NCI-H524 treated with DMSO at 0.1 percent for 48 hours (cell line): ENCODE measurements at regions not wholly inside any gene's neighbourhood (a gene's known extent, or its start where the extent isn't known, plus 50 kb on each side); places are given as distances from the start of the nearest gene placed in this dataset.
"Not testable (repeated sequence)": the region's sequence is repeated elsewhere in the genome, so short reads cannot be mapped to it uniquely, and the experiment has no call there.

ENCODE experiments used
- DNase-seq: peaks from one replicate; lab custom pipeline; 2025; lab: John Stamatoyannopoulos, UW

DNA sequence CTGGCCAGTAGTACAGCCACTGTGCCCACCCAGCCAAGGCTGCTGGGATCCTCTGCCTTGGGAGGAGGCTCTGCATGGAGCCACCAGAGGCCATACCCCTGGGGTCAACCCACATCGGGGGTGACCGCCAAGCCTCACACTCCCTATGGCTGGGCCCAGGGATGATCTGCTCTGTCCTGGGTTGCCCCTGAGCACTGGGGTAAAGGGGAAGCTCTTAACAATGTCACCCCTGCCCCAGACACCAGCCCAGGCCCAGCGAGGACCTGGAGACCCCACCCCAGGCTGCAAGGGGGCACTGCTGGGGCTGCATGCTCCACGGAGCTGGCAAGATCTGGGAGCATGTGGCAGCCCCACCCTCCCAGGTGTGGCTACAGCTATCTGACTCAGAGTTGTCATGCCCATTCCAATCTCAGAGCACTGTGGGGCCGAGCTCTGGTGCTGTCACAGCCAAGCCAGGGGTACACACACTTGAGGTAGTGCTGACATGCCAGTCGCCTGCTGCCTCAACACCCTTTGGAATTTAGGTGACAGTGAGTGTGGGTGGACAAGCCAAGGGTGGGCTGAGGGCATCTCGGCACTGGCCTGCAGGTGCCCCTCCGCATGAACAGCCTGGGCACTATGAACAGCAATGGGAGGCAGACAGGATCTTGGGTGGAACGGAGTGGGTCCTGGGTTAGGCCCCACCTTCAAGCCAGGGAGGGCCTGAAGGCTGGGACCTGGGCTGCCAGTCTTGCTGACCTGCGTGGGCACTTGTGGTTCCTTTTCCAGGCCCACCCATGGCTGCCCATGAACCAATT lies 427.7 kb downstream of the LRRIQ3 start:
- no peak for DNase-seq

GRCh38 chr1:73766786-73767348 lies 431.1 kb downstream of the LRRIQ3 start:
- no peak for DNase-seq

DNA sequence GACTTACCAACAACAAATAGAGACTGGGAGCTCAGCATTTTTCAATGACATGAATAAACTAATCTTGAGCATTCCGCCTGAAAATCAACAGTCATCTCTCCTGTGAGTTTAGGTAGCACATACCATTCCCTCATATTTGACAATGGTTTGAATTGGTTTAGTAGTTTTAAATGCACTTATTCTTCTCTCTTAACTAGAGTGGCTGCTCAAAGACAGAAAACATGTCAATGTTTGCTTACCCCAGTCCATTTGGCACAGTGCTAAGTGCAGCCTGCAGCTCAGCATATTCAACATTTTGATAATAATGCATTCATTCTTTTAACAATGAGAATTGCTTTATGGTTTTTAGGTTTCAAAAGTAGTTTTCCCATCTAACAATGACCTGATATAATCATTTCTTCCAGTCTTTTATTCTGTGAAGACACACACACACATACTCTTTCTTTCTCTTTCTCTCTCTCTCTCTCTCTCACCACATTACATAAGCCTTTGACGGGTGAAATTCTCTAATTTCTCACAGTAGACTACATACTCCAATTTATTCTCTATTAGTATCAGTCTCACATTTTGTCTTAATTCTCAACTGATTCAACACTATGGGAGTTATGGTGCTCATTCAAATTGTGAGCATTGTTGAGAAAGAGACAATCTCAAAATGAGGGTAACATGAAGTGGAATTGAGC lies 432.3 kb downstream of the LRRIQ3 start:
- DNase-seq = no peak

DNA sequence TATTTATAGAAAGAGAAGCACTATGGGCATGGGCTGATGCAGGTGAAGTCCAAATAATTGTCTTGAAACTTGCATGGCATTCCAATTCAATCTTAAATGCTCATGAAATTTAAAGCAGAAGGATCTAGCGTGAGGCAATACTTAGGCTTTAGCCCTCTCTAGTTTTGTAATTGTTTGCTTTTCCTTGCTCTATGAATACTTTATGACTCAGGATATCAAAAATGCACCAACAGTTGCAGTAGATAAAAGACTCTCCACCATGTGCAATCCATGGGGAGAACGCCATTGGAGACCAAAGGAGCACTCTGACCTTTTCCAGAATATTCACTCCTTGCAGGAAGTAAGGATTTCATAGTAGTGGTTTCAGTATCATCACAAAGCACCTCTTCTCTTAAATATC lies 436.4 kb downstream of the LRRIQ3 start:
- no peak for DNase-seq

DNA sequence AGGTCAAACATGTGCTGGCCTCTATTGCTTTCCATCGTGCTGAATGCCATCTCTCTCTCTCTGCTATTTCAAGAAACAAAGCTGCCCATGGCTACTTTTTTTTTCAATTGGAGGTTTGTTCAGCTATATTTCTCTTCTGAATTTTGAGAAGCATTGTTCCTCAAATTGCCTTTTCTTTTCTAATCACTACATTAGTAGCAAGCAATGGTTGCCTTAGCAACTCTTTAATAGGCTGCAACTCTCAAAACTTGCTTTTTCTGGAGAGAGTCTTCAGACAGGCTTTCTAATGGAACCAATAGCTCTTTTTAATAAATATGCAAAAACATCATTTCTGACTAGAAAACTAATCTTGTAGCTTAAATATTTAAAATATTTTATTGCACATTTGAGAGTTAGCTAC lies 439.0 kb downstream of the LRRIQ3 start:
- no peak for DNase-seq

- no peak for DNase-seq
Measured at GRCh38 chr1:73756817-73757216, 441.2 kb downstream of the LRRIQ3 start.

GRCh38 chr1:73755649-73756048 lies 442.3 kb downstream of the LRRIQ3 start:
- peak; percentile 85 for DNase-seq

- DNase-seq = no peak
Measured at GRCh38 chr1:73749996-73750395, 448.0 kb downstream of the LRRIQ3 start.

GRCh38 chr1:73744985-73745384 lies 453.0 kb downstream of the LRRIQ3 start:
- DNase-seq = no peak

GRCh38 chr1:73736125-73736524 lies 461.9 kb downstream of the LRRIQ3 start:
- DNase-seq = no peak

- no peak for DNase-seq
Measured at GRCh38 chr1:73727036-73727435, 470.9 kb downstream of the LRRIQ3 start.

DNA sequence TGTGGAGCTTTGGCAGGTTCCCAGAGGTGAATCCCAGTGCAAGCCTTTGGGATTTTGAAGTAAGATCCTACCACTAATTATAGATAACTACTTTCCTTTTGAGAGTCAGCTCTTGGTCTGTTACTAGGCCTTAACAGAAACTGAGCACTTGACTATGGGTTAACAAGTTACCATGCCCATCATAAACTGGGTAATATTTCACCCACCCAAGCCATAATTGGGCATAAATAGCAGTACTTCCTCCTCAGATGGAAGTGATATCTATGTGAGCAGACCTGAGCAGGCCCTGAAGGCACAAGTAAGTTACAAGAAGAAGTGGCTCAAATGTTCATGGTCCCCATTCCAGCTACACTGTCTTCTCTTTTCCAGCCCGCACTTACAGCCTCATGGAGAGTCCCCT lies 475.9 kb downstream of the LRRIQ3 start:
- DNase-seq = no peak

GRCh38 chr1:73717976-73718375 lies 480.0 kb downstream of the LRRIQ3 start:
- no peak for DNase-seq

DNA sequence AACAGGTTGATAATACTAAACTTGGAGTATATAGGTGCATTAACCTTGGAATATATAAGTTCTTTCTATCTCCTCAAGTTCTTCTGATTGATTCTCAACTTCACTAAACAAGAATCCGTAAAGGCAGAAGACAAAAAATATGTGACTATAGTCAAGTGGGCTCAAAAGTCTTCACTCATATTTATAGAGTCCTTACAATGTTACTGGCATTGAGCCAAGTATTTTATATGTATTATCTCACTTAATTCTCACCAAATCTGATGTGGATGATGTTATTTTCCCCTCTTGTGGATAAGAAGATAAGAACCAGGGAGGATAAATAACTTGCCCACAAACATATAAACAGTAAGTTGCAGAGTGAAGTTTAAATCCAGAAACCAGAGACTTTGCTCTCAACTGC lies 486.9 kb downstream of the LRRIQ3 start:
- DNase-seq = no peak

DNA sequence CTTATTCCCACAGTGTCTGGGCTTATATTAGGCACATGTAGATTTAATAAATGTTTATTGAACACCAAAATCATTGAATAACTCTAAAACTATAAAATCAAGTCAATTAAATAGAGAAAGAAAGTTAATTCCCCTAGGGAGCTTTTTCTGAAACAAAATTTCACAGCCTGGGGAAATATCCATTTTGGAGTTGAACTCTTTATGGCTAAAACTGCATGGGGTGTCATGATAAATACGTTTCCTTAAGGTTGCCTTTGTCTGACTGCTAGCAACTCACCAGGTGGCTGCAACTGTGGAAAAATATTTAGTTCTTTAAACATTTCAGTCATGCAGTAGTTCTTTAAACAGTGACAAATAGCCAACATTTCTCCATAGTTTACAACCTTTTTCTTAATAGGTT lies 496.1 kb downstream of the LRRIQ3 start:
- no peak for DNase-seq

DNA sequence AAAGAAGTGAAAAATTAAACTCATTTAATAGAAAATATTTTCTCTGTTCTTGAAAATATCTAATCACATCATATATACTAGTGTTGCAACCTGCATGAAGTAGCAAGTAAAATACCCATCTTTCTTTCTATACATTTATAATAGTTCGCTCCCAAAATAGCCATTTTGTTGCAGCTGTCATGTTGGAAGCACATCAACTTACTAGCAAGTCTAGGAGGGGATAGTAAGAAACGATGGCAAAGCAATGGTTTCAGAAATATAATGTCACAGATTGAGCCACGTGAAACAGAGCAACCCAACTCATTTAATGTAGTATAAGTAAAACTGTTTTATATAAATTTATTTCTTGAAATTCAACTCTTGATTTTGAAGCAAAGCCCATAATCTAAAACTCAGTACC lies 521.8 kb downstream of the LRRIQ3 start:
- no peak for DNase-seq

GRCh38 chr1:73674945-73675561 lies 522.9 kb downstream of the LRRIQ3 start:
- peak; percentile 12 for DNase-seq

DNA sequence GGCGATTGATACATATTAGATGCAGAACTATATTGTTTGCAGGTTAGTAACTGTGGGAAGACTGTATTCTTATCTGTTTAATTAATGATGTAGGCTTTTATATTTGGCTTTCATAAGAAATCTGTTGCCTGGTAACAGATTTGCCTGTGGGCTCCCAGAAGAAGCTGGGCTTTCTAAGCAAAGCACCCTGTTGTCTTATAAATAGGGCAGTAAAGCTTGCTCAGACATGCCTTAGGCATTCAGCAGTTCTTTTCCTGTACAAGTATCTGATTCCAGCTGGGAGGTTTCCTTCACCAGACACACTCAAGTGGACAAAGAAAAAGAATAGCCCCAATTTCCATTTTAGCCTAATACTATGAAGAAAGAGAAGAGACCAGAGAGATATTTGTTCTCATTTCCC lies 524.0 kb downstream of the LRRIQ3 start:
- no peak for DNase-seq

- no peak for DNase-seq
Measured at GRCh38 chr1:73671530-73671929, 526.4 kb downstream of the LRRIQ3 start.

GRCh38 chr1:73667959-73668358 lies 530.0 kb downstream of the LRRIQ3 start:
- DNase-seq = not testable (repeated sequence)

DNA sequence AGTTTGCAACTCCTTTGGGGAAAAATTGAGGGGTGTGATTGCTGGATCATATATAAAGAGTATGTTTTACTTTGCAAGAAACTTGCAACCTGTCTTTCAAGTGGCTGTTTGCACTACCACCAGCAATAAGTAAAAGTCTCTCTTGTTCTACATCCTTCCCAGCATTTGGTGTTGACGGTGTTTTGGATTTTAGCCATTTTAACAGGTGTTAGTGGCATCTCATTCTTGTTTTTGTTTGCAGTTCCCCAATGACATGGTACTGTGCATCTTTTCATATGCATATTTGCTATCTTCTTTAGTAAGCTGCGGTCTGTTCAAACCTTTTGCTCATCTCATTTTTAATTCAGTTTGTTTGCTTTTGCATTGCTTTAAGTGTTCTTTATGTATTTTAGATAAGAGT lies 535.5 kb downstream of the LRRIQ3 start:
- DNase-seq = no peak

- no peak for DNase-seq
Measured at GRCh38 chr1:73659136-73659535, 538.8 kb downstream of the LRRIQ3 start.

- no peak for DNase-seq
Measured at GRCh38 chr1:73654714-73655113, 543.3 kb downstream of the LRRIQ3 start.
